Activated CD8-positive, alpha-beta memory T cell treated with anti-CD3 and anti-CD28 coated beads for 4 hours (primary cell): ENCODE measurements at regions not wholly inside any gene's neighbourhood (a gene's known extent, or its start where the extent isn't known, plus 50 kb on each side); places are given as distances from the start of the nearest gene placed in this dataset.

Experiments used
- DNase-seq, 2 donors: peaks; one replicate each; pipeline ENCODE4 v3.0.0-alpha.2; 2020; ENCODE audit warnings: low read depth in 2 of 2

- no peak for DNase-seq
Observed at GRCh38 chr20:20992686-20993360, 113.3 kb downstream of the LINC00237 start.

- DNase-seq, result no peak
Observed at GRCh38 chr20:20992277-20992676, 113.9 kb downstream of the LINC00237 start.

DNA sequence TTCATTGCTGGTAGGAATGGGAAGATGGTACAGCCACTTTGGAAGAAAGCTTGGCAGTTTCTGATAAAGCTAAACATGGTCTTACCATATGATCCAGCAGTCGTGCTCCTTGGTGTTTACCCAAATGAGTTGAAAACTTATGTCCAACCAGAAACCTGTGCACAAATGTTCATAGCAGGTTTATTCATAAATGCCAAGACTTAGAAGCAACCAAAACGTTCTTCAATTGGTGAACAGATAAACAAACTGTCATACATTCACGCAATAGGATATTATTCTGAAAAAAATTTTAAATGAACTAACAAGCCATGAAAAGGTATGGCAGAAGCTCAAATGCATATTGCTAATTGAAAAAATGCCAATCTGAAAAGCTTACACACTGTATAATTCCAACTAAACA lies 117.1 kb downstream of the LINC00237 start:
- DNase-seq, result no peak

DNA sequence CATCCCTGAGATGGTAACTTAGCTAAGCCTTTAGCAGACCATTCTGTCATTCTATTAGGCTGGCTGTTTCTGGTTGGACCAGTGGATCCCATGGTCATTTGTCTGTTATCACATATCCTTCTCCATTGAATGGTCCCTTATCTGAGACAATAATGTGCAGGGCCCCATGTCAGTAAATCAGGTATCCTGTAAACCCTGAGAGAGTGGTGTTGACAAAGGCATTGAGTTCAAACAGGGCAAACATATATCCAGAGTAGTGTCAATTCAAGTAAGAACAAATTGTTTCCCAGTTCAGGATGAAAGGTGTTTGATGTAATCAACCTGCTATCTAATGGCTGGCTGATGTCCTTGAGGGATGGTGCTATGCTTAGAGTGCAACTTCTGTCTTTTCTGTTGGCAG lies 126.2 kb downstream of the LINC00237 start:
- DNase-seq, result no peak

DNA sequence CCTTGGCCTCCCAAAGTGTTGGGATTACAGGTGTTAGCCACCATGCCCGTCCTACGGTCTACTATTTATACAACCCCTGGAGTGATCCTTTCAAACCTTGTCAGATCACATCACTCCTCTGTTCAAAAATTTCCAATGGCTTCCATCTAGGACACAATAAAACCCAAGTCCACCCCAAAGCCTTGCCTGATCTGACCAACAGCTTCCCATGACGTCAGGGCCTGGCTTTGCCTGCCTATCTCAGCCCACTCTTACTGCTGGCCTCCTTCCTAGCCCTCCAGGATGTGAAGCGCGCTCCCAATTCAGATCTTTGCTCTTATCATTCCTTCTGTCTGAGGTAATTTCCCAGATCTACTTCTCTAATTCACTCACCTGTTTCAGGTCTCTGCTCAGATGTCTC lies 128.4 kb downstream of the LINC00237 start:
- DNase-seq, result no peak

DNA sequence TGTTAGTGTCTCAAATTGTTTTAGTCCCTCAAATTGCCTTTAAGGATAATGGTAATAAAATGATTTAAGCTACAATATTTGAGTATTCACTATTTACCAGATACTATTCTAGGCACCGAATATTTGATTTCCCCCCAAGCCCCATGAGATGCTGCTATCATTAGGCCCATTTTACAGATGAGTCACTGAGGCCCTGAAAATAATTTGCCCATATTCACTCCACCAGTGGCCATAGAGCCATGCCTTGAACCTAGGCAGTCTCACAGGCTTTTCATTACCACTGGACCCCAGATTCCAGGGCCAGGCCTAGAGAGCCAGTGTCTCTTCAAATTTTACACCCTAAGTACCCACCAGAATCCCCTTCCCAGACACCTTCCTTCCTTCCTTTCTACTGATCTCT lies 133.7 kb downstream of the LINC00237 start:
- no peak for DNase-seq

- no peak for DNase-seq
Observed at GRCh38 chr20:20971810-20972209, 134.3 kb downstream of the LINC00237 start.

DNA sequence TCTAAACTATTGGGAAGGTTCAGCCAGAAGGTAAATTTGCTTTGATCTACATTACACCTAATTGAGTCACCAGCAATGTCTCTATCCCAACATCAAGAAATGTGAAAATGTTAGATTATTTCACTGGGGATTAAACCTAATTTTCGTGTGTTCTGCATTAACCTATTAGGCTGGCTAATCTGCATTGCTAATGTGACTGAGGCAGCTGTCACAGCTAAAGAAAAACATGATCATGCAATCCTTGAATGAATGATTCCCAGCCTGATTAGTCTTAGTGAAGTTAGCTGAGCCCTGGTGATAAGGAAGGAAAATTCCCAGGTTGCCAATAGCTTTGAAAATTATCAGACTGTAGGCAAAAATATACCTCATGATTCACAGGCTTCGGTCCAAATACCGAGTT lies 135.3 kb downstream of the LINC00237 start:
- DNase-seq, result no peak

DNA sequence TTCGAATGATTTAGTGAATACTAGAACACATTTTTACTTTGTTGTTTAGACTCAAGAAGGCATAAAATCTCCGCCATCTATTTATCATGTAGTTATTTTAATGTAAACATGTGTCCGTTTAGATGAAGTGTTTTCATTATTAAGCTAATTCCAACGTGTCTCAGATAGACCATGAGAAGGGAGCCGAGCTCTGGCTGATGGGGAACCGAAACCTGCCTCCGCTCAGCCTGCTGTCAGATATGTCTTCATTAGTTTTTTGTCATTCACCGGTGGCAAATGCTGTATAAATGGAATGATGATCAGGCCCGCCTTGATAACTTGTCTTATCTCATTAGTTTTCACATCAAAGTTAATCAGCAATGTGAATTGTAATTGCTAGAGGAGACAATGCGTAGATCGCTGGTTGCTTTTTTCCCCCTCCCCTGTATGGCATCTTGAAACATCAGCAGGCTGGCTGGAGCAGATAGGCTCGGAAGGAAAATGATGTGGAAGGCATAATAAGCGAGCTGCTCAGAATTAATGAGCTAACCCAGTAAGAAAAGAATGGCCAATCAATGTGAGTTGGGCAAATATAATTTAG lies 136.4 kb downstream of the LINC00237 start:
- no peak for DNase-seq

DNA sequence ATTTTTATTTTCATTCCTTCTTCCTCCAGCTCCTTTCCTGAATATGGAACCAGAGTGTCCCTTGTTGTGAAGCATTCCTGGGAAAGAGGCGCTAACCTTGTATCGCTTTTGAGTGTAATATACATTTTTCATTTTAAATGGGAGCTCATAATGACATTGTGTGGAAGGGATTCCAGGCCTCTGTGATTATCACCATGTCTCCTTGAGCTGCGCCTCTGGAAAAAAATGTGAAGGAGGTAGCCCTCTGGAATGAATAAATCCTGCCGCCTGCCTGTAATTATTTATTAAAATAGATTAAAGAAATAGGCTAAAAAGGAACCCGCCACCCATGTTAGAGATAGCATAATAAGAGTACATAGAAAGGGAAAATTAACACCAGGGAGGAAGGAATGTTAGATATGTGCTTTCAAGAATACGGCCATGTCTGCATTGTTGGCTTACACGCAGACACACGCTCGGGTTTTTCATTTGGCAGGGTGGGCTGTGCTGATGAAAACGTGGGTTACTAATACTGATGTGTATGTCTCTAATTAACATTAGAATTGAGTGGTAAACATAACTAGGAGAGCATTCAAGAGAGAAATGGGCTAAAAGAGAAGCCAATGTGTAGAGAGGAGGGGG lies 138.5 kb downstream of the LINC00237 start:
- DNase-seq, result no peak

- no peak for DNase-seq
Observed at GRCh38 chr20:20966171-20966570, 140.0 kb downstream of the LINC00237 start.

GRCh38 chr20:20959031-20959755 lies 147.0 kb downstream of the LINC00237 start:
- no peak for DNase-seq

DNA sequence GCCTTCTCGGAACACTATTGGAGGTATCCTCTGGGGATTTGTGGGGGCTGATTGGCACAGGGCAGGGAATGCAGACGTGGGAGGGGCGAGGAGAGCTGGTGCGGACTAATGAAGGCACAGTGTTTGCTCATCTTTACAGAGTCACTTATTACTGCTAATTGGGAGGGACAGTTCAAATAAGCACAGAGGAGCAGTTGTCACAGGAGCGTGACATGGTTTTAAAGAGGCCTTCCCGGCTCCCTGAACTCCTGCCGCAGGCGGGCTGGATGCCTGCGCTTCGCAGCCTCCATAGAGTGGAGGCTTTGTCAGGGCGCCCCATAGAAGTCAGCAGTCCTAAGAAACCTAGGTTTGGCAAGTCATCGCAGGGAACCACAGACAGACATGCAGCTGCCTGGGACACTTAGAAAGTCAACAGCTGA lies 149.6 kb downstream of the LINC00237 start:
- no peak for DNase-seq

DNA sequence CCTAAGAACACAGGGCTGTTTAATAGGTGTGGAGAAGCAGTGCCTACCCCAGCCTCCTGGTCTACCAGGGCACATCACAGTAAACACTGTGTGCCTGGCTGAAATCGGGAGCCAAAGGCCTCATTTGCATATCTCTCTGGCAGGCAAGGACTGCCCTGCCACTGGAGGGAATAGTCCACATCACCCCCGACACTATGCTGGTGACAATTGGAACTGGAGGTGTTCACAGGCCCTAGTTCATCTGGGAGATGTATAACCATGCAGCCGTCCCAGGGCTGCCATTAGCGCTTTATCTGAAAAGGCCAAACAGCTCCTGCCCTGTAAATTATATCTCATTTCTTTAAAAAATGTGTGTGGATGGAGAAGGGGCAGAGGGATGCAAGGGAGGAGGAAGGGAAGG lies 150.3 kb downstream of the LINC00237 start:
- DNase-seq, result no peak

GRCh38 chr20:20953738-20954618 lies 152.2 kb downstream of the LINC00237 start:
- no peak for DNase-seq

- DNase-seq, result no peak
Observed at GRCh38 chr20:20950620-20951019, 155.5 kb downstream of the LINC00237 start.

- no peak for DNase-seq
Observed at GRCh38 chr20:20946122-20946759, 159.9 kb downstream of the LINC00237 start.

DNA sequence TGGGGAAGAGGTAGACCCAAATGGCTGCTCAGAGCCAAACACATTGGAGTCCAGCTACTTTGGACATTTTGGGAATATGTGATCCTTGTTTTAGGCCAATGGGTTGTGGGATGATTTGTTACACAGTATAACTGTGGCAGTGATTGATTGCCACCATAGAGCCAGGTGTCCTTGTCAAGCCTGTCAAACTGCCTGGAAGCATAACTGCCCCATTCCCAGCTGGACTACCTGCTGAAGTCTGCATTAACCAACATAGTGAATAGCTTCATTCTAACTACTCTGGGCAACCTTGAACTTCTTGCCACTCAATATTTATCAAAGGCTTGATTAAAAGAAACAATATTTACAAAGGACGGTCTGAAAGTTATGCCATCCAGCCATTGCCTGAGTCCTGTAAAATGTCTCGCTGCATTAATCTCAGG lies 164.7 kb downstream of the LINC00237 start:
- DNase-seq, result no peak

DNA sequence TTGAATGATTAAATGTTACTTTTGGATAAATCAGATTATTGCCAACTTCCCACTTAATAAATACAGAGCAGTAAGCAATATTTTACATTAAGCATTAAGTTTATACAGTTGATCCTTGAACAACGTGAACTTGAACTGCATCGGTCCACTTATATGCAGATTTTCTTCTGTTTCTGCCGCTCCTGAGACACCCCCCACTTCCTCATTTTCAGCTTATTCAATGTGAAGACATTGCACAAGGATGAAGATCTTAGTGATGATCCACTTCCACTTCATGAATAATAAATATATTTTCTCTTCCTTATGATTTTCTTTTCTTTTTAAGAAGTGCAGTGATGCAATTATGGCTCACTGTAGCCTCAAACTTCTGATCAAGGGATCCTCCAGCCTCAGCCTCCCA lies 167.2 kb downstream of the LINC00237 start:
- DNase-seq, result no peak

DNA sequence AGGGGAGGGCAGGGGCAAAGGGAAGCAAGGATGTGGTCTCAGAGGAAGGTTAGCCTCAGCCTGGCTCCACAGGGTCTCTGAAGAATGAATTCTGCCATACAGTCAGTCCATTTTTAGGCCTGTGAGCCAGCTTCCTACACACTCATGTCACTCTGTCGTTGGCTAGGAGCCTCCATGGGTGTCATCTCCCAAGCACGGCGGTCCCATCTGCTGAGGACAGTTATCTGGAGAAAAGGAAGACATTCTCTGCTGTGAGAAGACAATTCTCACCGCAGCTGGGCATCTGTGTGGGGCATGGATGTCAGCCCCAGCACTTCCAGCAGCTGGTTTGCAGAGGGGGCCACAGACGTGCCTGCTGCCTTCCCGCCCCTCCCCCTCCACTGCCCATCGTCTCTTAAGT lies 167.6 kb downstream of the LINC00237 start:
- no peak for DNase-seq

DNA sequence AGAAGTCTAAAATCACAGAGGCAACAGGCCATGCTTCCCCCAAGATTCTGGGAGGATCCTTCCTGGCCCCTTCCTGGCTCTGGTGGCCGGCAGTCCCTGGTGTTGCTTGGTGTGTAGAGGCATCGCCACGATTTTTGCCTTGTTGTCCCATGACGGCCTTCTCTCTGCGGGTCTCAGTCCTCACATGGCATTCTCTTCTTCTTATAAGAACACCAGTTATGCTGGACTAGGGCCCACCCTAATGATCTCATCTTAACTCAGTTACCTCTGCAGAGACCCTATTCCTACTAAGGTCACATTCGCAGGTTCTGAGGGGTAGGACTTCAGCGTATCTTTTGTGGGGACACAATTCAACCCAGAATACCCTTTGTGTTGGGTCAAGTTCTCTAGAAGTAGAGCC lies 168.0 kb downstream of the LINC00237 start:
- DNase-seq, result no peak
